WTC11 (cell line): ENCODE measurements at regions not wholly inside any gene's neighbourhood (a gene's known extent, or its start where the extent isn't known, plus 50 kb on each side); places are given as distances from the start of the nearest gene placed in this dataset.

ENCODE experiments used
- ATAC-seq: fragments of 200-7000 bp; cut with Tn5 transposase; 2 replicates; pipeline ENCODE4 v1.10.0; 2021; ENCODE audit warnings: mild to moderate bottlenecking, moderate library complexity
- CTCF ChIA-PET: fragments of 300-600 bp; sonication (Branson Sonifier 250); formaldehyde crosslinking; loops from one replicate; lab custom pipeline; 2021; ENCODE audit warnings: antibody characterized with exemption; lab: Charles Lee
- POLR2A ChIA-PET: fragments of 350-600 bp; sonication (Branson Sonifier 250); formaldehyde crosslinking; loops from one replicate; lab custom pipeline; 2021; ENCODE audit warnings: antibody characterized with exemption; lab: Charles Lee
- DNase-seq: peaks from one replicate; pipeline ENCODE4 v3.0.0; 2021; ENCODE audit warnings: low spot score
- H3K27ac Mint-ChIP-seq: 2 replicates; pipeline ENCODE4 v1.8.0; 2021; ENCODE audit warnings: mixed read lengths
- H3K27me3 Mint-ChIP-seq: 2 replicates; pipeline ENCODE4 v1.8.0; 2021; ENCODE audit warnings: low read depth, mild to moderate bottlenecking, moderate library complexity, mixed read lengths
- H3K36me3 Mint-ChIP-seq: 2 replicates; pipeline ENCODE4 v1.8.0; 2021; ENCODE audit warnings: mixed read lengths
- H3K4me1 Mint-ChIP-seq: 2 replicates; pipeline ENCODE4 v1.8.0; 2022; ENCODE audit warnings: mixed read lengths
- H3K4me3 Mint-ChIP-seq: 2 replicates; pipeline ENCODE4 v1.8.0; 2021; ENCODE audit warnings: mild to moderate bottlenecking, moderate library complexity, mixed read lengths
- H3K9me3 Mint-ChIP-seq: 2 replicates; pipeline ENCODE4 v1.8.0; 2021; ENCODE audit warnings: mixed read lengths
- CBFB ChIP-seq: sonication (generic); formaldehyde crosslinking; IDR thresholded peaks from 2 replicates; pipeline ENCODE4 v1.8.1; 2022; ENCODE audit warnings: mild to moderate bottlenecking, low read depth, missing genetic modification reagents
- ELF4 ChIP-seq: sonication (generic); formaldehyde crosslinking; IDR thresholded peaks from 2 replicates; pipeline ENCODE4 v1.8.1; 2022; ENCODE audit warnings: low read depth, mild to moderate bottlenecking, moderate library complexity, missing genetic modification reagents
- GRHL2 ChIP-seq: fragments of 250-450 bp; sonication (Bioruptor Pico); IDR thresholded peaks from 2 replicates; pipeline ENCODE4 v1.8.0; 2022; ENCODE audit warnings: mild to moderate bottlenecking, moderate library complexity; ENCODE audit not compliant: insufficient replicate concordance, severe bottlenecking
- IRF2 ChIP-seq: sonication (generic); formaldehyde crosslinking; IDR thresholded peaks from 2 replicates; pipeline ENCODE4 v1.8.0; 2022; ENCODE audit warnings: low read depth, missing genetic modification reagents, borderline replicate concordance
- JUN ChIP-seq: sonication (generic); formaldehyde crosslinking; IDR thresholded peaks from 2 replicates; pipeline ENCODE4 v1.8.0; 2023; ENCODE audit warnings: mild to moderate bottlenecking, missing genetic modification reagents
- MYBL2 ChIP-seq: sonication (generic); formaldehyde crosslinking; IDR thresholded peaks from 2 replicates; pipeline ENCODE4 v1.8.1; 2023; ENCODE audit warnings: mild to moderate bottlenecking, moderate library complexity, missing genetic modification reagents
- NFE2L1 ChIP-seq: sonication (generic); formaldehyde crosslinking; IDR thresholded peaks from 2 replicates; pipeline ENCODE4 v1.8.1; 2023; ENCODE audit warnings: missing genetic modification reagents
- RELA ChIP-seq: sonication (generic); formaldehyde crosslinking; IDR thresholded peaks from 2 replicates; pipeline ENCODE4 v1.8.1; 2022; ENCODE audit warnings: missing genetic modification reagents, mild to moderate bottlenecking, borderline replicate concordance
- TEAD1 ChIP-seq: sonication (generic); formaldehyde crosslinking; IDR thresholded peaks from 2 replicates; pipeline ENCODE4 v1.8.0; 2022; ENCODE audit warnings: mild to moderate bottlenecking, missing genetic modification reagents
- TEAD4 ChIP-seq: sonication (generic); formaldehyde crosslinking; IDR thresholded peaks from 2 replicates; pipeline ENCODE4 v1.8.0; 2022; ENCODE audit warnings: mild to moderate bottlenecking, missing genetic modification reagents
- ZNF138 ChIP-seq: sonication (generic); formaldehyde crosslinking; conservative IDR thresholded peaks from 2 replicates; pipeline ENCODE4 v1.8.1; 2022; ENCODE audit warnings: mild to moderate bottlenecking, moderate library complexity, missing genetic modification reagents
- ZNF263 ChIP-seq: sonication (generic); formaldehyde crosslinking; IDR thresholded peaks from 2 replicates; pipeline ENCODE4 v1.8.1; 2022; ENCODE audit warnings: low read depth, mild to moderate bottlenecking, moderate library complexity, missing genetic modification reagents
- ZNF423 ChIP-seq: fragments of 250-450 bp; sonication (Bioruptor Pico); IDR thresholded peaks from 2 replicates; pipeline ENCODE4 v2.1.2; 2022; ENCODE audit warnings: mild to moderate bottlenecking, moderate library complexity
- ZNF671 ChIP-seq: fragments of 250-450 bp; sonication (Bioruptor Pico); IDR thresholded peaks from 2 replicates; pipeline ENCODE4 v1.8.0; 2021; ENCODE audit warnings: mild to moderate bottlenecking
- TF ChIP-seq, protein P1 (sequence below): sonication (generic); formaldehyde crosslinking; IDR thresholded peaks from 2 replicates; pipeline ENCODE4 v1.8.1; 2022; ENCODE audit warnings: low read depth, missing genetic modification reagents, borderline replicate concordance
- TF ChIP-seq, protein P2 (sequence below): sonication (generic); formaldehyde crosslinking; IDR thresholded peaks from 2 replicates; pipeline ENCODE4 v1.8.1; 2022; ENCODE audit warnings: missing genetic modification reagents, borderline replicate concordance
- TF ChIP-seq, protein P3 (sequence below): sonication (generic); formaldehyde crosslinking; IDR thresholded peaks from 2 replicates; pipeline ENCODE4 v1.8.1; 2023; ENCODE audit warnings: mild to moderate bottlenecking, missing genetic modification reagents
- TF ChIP-seq, protein P4 (sequence below): sonication (generic); formaldehyde crosslinking; conservative IDR thresholded peaks from 2 replicates; pipeline ENCODE4 v1.8.1; 2022; ENCODE audit warnings: mild to moderate bottlenecking, missing genetic modification reagents
- TF ChIP-seq, protein P5 (sequence below): fragments of 250-450 bp; sonication (Bioruptor Pico); IDR thresholded peaks from 2 replicates; pipeline ENCODE4 v1.9.0; 2021; ENCODE audit warnings: mild to moderate bottlenecking
- TF ChIP-seq, protein P6 (sequence below): fragments of 250-450 bp; sonication (Bioruptor Pico); IDR thresholded peaks from 2 replicates; pipeline ENCODE4 v1.9.0; 2021; ENCODE audit warnings: mild to moderate bottlenecking, borderline replicate concordance

DNA sequence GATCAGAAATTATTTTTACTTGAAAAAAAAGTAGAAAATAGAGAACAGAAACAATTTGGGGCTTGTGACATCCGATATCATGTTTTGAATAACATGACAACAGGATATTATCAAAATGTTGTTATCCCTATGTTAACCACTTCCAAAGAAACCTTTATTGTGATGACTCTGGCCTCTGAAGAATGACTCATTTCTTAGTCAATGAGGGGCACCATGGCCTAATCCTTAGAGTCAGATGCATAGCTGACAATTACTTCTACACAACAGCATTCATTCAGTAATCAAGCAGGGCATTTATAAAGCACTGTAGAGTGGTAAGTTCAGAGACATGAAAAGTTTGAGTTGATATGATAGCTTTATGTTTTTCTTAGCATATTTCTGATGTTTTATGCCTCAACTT lies 703.0 kb downstream of the RNF144A start (continued):
- no peak for TF ChIP-seq ZNF423 (CRISPR knock-in tag)
- no peak for TF ChIP-seq TEAD1 (CRISPR knock-in tag)
- TF ChIP-seq, all 79 proteins: peak for 0

DNA sequence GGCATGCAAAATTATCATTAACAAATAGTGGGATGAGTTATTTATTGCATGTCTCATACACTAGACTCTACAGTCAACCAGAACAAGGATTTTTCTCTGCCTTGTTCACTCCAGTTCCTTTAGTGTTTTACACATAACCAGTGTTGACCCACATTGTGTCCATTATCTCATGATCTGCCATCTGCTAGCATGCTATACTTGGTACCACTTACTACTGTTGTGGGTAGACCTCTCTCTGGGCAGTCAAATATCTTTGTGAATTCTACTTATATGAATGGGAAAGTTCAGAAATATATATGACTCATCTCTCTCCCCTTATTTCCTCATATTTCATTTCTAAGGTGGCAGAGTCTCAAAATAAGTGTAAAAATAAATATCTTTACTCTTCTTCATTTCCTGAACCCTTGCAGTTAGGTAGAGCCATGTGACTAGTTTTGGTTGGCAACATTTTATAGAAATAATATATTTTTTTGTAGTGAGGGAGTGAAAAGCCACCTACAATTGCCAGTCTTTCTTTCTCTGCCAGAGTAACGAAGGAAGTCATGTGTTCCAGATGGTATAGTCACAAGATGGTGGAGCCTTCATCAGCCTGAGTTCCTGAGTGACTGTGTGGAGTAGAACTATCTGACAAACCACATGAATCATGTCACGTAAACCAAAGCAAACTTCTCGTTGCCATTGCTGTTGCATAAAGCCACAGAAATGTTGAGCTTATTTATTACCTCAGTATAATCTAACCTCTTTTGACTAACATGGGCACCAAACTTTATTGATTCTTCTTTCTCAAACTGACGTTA lies 704.0 kb downstream of the RNF144A start:
- no peak for ATAC-seq
- H3K27me3 Mint-ChIP-seq, result no peaks in the 10 kb centered on the region
- TF ChIP-seq, protein P1, sequence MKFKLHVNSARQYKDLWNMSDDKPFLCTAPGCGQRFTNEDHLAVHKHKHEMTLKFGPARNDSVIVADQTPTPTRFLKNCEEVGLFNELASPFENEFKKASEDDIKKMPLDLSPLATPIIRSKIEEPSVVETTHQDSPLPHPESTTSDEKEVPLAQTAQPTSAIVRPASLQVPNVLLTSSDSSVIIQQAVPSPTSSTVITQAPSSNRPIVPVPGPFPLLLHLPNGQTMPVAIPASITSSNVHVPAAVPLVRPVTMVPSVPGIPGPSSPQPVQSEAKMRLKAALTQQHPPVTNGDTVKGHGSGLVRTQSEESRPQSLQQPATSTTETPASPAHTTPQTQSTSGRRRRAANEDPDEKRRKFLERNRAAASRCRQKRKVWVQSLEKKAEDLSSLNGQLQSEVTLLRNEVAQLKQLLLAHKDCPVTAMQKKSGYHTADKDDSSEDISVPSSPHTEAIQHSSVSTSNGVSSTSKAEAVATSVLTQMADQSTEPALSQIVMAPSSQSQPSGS, result no peak
- TF ChIP-seq, all 79 proteins: peak for 0
- POLR2A ChIA-PET, result no interaction called here
- Mint-ChIP-seq H3K27ac (no peak overlapping the region), H3K4me1 (peaks cover 23% of the 10 kb centered on the region), H3K9me3 (peaks cover 18% of the 10 kb centered on the region), H3K36me3 (no peaks in the 10 kb centered on the region), H3K4me3 (no peak overlapping the region)
- CTCF ChIA-PET, result no interaction called here
- DNase-seq, result no peak

DNA sequence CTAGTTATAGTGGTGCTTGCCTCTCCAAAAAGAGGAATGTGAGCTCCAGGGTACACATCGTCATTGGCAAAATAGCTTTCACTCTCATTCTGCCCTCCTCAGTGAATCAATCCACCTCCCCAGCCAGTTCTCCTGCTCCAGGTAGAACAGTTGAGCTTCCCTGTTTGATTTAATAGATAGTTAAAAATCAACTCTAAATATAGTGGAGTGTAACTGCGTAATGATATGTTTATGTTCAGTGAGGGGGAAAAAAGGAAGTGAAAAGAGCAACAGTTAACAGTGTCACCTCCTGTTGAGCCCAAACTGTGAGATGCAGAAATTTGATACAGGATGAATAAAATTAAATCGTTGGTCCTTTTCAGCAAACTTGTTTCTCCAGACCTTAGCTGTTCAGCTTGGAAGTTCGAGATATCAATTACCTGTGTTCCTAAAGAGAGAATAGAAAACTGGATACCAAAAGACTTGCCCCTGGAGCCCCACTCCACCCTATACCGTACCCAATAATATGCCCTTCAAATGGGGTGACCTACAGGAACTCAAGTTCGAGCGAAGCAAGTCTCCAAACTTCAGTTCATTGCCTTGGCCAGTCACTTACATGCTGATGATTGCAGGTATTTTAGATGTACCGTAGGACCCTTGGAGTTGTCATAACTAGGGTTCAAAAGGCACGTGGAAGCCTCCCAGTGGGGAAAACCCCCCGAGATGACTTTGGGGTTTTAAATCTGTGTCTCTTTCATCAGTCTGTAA lies 708.4 kb downstream of the RNF144A start:
- Mint-ChIP-seq H3K9me3 (peaks cover 14% of the 10 kb centered on the region), H3K27me3 (no peaks in the 10 kb centered on the region), H3K4me3 (no peak overlapping the region), H3K27ac (no peak overlapping the region), H3K36me3 (no peaks in the 10 kb centered on the region), H3K4me1 (peaks cover under 1% of the 10 kb centered on the region; the same call in 1 of the 2 replicates)
- POLR2A ChIA-PET, result no interaction called here
- DNase-seq (no peak), ATAC-seq (no peak)
- CTCF ChIA-PET, result no interaction called here
- TF ChIP-seq, protein P2, sequence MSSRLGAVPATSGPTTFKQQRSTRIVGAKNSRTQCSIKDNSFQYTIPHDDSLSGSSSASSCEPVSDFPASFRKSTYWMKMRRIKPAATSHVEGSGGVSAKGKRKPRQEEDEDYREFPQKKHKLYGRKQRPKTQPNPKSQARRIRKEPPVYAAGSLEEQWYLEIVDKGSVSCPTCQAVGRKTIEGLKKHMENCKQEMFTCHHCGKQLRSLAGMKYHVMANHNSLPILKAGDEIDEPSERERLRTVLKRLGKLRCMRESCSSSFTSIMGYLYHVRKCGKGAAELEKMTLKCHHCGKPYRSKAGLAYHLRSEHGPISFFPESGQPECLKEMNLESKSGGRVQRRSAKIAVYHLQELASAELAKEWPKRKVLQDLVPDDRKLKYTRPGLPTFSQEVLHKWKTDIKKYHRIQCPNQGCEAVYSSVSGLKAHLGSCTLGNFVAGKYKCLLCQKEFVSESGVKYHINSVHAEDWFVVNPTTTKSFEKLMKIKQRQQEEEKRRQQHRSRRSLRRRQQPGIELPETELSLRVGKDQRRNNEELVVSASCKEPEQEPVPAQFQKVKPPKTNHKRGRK, result no peak
- TF ChIP-seq, protein P3, sequence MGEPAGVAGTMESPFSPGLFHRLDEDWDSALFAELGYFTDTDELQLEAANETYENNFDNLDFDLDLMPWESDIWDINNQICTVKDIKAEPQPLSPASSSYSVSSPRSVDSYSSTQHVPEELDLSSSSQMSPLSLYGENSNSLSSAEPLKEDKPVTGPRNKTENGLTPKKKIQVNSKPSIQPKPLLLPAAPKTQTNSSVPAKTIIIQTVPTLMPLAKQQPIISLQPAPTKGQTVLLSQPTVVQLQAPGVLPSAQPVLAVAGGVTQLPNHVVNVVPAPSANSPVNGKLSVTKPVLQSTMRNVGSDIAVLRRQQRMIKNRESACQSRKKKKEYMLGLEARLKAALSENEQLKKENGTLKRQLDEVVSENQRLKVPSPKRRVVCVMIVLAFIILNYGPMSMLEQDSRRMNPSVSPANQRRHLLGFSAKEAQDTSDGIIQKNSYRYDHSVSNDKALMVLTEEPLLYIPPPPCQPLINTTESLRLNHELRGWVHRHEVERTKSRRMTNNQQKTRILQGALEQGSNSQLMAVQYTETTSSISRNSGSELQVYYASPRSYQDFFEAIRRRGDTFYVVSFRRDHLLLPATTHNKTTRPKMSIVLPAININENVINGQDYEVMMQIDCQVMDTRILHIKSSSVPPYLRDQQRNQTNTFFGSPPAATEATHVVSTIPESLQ (CRISPR knock-in tag), result no peak
- TF ChIP-seq, protein P4, sequence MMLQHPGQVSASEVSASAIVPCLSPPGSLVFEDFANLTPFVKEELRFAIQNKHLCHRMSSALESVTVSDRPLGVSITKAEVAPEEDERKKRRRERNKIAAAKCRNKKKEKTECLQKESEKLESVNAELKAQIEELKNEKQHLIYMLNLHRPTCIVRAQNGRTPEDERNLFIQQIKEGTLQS, result no peak
- TF ChIP-seq IRF2 (CRISPR knock-in tag) (no peak), CBFB (no peak), ZNF263 (CRISPR knock-in tag) (no peak), RELA (no peak), TEAD4 (no peak), GRHL2 (CRISPR knock-in tag) (no peak), NFE2L1 (CRISPR knock-in tag) (no peak)

DNA sequence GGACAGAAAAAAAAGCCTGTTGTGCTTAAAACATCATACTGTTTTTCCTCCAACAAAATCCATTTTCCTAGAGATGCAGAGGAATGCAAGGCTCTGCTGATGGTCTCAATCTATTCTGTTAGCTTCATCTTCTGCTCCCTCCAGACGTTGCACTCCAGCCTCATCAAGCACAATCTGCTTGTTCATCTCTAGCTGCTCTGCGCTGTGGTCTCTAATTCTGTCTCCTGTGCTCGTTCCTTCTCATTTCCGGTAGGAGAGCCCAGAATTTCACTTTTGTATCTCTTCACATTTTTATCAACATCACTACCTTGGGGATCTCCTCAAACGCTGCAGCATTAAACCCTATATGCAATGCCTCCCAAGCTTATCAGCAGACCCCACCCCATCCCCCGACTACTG lies 708.9 kb downstream of the RNF144A start:
- no peak overlapping the region for H3K27ac Mint-ChIP-seq
- ATAC-seq (no peak), DNase-seq (no peak)
- H3K27me3 Mint-ChIP-seq, result no peaks in the 10 kb centered on the region
- ChIA-PET CTCF (no interaction called here), POLR2A (no interaction called here)
- H3K36me3 Mint-ChIP-seq, result no peaks in the 10 kb centered on the region
- H3K4me1 Mint-ChIP-seq, result no peaks in the 10 kb centered on the region
- peaks cover 10% of the 10 kb centered on the region for H3K9me3 Mint-ChIP-seq
- H3K4me3 Mint-ChIP-seq, result no peak overlapping the region
- TF ChIP-seq CBFB (no peak), ELF4 (no peak), JUN (CRISPR knock-in tag) (no peak), ZNF138 (no peak), MYBL2 (CRISPR knock-in tag) (no peak), ZNF671 (CRISPR knock-in tag) (no peak)
- TF ChIP-seq, protein P5, sequence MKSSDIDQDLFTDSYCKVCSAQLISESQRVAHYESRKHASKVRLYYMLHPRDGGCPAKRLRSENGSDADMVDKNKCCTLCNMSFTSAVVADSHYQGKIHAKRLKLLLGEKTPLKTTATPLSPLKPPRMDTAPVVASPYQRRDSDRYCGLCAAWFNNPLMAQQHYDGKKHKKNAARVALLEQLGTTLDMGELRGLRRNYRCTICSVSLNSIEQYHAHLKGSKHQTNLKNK (CRISPR knock-in tag), result no peak
- TF ChIP-seq, protein P6, sequence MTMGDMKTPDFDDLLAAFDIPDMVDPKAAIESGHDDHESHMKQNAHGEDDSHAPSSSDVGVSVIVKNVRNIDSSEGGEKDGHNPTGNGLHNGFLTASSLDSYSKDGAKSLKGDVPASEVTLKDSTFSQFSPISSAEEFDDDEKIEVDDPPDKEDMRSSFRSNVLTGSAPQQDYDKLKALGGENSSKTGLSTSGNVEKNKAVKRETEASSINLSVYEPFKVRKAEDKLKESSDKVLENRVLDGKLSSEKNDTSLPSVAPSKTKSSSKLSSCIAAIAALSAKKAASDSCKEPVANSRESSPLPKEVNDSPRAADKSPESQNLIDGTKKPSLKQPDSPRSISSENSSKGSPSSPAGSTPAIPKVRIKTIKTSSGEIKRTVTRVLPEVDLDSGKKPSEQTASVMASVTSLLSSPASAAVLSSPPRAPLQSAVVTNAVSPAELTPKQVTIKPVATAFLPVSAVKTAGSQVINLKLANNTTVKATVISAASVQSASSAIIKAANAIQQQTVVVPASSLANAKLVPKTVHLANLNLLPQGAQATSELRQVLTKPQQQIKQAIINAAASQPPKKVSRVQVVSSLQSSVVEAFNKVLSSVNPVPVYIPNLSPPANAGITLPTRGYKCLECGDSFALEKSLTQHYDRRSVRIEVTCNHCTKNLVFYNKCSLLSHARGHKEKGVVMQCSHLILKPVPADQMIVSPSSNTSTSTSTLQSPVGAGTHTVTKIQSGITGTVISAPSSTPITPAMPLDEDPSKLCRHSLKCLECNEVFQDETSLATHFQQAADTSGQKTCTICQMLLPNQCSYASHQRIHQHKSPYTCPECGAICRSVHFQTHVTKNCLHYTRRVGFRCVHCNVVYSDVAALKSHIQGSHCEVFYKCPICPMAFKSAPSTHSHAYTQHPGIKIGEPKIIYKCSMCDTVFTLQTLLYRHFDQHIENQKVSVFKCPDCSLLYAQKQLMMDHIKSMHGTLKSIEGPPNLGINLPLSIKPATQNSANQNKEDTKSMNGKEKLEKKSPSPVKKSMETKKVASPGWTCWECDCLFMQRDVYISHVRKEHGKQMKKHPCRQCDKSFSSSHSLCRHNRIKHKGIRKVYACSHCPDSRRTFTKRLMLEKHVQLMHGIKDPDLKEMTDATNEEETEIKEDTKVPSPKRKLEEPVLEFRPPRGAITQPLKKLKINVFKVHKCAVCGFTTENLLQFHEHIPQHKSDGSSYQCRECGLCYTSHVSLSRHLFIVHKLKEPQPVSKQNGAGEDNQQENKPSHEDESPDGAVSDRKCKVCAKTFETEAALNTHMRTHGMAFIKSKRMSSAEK, result no peak
